ENCODE measurements at regions not wholly inside any gene's neighbourhood (a gene's known extent, or its start where the extent isn't known, plus 50 kb on each side); places are given as distances from the start of the nearest gene placed in this dataset.

- H3K4me3 ChIP-seq (ENCODE audit: low read depth, low read length) = no peak overlapping the region
- no peak for TF ChIP-seq CTCF (IDR thresholded peaks at IDR 0.05; ENCODE audit: control insufficient read depth, extremely low read depth, insufficient read depth)
- no peak for DNase-seq (ENCODE audit: low read depth)
Observed at GRCh38 chr20:24823176-24823784, 125.8 kb upstream of the CST7 start.

- no peak for DNase-seq (ENCODE audit: low read depth)
- TF ChIP-seq CTCF (IDR thresholded peaks at IDR 0.05; ENCODE audit: control insufficient read depth, extremely low read depth, insufficient read depth) = no peak
- no peak overlapping the region for H3K4me3 ChIP-seq (ENCODE audit: low read depth, low read length)
Observed at GRCh38 chr20:24823989-24824693, 124.9 kb upstream of the CST7 start.

- H3K4me3 ChIP-seq (ENCODE audit: low read depth, low read length) = no peak overlapping the region
- no peak for DNase-seq (ENCODE audit: low read depth)
- no peak for TF ChIP-seq CTCF (IDR thresholded peaks at IDR 0.05; ENCODE audit: control insufficient read depth, extremely low read depth, insufficient read depth)
Observed at GRCh38 chr20:24825591-24825990, 123.5 kb upstream of the CST7 start.

- H3K4me3 ChIP-seq (ENCODE audit: low read depth, low read length) = no peak overlapping the region
- no peak for TF ChIP-seq CTCF (IDR thresholded peaks at IDR 0.05; ENCODE audit: control insufficient read depth, extremely low read depth, insufficient read depth)
- DNase-seq (ENCODE audit: low read depth) = no peak
Observed at GRCh38 chr20:24827603-24828295, 121.3 kb upstream of the CST7 start.

GRCh38 chr20:24828992-24829648 lies 119.9 kb upstream of the CST7 start:
- no peak for DNase-seq (ENCODE audit: low read depth)
- H3K4me3 ChIP-seq (ENCODE audit: low read depth, low read length) = no peak overlapping the region
- no peak for TF ChIP-seq CTCF (IDR thresholded peaks at IDR 0.05; ENCODE audit: control insufficient read depth, extremely low read depth, insufficient read depth)

GRCh38 chr20:24829649-24830370 lies 119.3 kb upstream of the CST7 start:
- H3K4me3 ChIP-seq (ENCODE audit: low read depth, low read length) = no peak overlapping the region
- DNase-seq (ENCODE audit: low read depth) = no peak
- no peak for TF ChIP-seq CTCF (IDR thresholded peaks at IDR 0.05; ENCODE audit: control insufficient read depth, extremely low read depth, insufficient read depth)
